Nephron progenitor cell (in vitro differentiated cells): ENCODE measurements at regions not wholly inside any gene's neighbourhood (a gene's known extent, or its start where the extent isn't known, plus 50 kb on each side); places are given as distances from the start of the nearest gene placed in this dataset.

ENCODE experiments used
- DNase-seq: peaks from one replicate; pipeline ENCODE4 v3.0.0; 2021
- H3K27ac Mint-ChIP-seq: 2 replicates; pipeline ENCODE4 v1.8.0; 2021; ENCODE audit warnings: mild to moderate bottlenecking, moderate library complexity, mixed read lengths
- H3K27me3 Mint-ChIP-seq: 2 replicates; pipeline ENCODE4 v1.8.0; 2021; ENCODE audit warnings: mild to moderate bottlenecking, low read depth, mixed read lengths; ENCODE audit not compliant: poor library complexity
- H3K36me3 Mint-ChIP-seq: 2 replicates; pipeline ENCODE4 v1.8.0; 2021; ENCODE audit warnings: low read depth, mixed read lengths
- H3K4me1 Mint-ChIP-seq: 2 replicates; pipeline ENCODE4 v1.8.0; 2021; ENCODE audit warnings: mixed read lengths
- H3K4me3 Mint-ChIP-seq: 2 replicates; pipeline ENCODE4 v1.8.0; 2021; ENCODE audit warnings: mild to moderate bottlenecking, moderate library complexity, mixed read lengths
- H3K9me3 Mint-ChIP-seq: 2 replicates; pipeline ENCODE4 v1.8.0; 2021; ENCODE audit warnings: mild to moderate bottlenecking, moderate library complexity, mixed read lengths
- TF ChIP-seq, protein P1 (sequence below): fragments of 200-600 bp; sonication (generic); IDR thresholded peaks from 2 replicates; pipeline ENCODE4 v1.5.0; 2021; ENCODE audit warnings: antibody characterized with exemption

DNA sequence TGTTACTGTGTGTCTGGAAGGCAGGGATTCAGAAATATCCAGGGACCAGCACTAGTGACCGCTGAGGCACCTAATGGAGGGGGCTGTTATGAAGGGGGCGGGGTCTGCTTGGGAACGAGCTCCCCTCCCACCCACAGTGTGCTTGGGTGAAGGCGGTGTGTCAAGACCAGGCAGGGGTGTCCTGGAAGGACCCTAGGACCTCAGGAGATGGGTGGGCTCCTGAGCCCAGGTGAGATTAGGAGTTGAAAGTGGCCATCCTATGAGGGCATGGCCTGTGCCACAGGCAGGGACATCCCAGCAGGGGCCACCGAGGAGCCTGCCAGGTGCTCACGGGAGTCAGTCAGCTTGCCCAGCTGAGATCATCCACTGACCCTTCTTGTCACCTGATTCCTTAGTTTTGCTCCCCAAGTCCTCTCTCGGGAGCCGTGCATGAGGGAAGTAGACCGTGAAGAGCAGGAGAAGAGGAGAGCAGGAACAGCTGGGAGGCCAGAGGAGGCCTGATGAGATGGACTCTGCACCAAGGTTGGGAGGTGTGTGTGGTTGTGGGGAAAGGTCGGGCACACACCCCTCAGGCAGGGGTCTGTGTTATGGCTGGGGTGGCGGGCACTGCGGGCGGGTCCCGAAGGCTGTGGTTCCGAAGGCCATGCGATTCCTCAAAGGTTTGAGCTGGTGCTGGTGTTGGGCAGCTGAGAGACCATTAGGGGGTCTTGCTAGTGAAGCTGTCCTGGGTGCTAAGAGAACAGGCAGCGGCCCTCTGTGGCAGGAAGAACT, 180.9 kb upstream of the HS6ST1 start:
- no peak overlapping the region for H3K4me3 Mint-ChIP-seq
- peaks cover 13% of the 10 kb centered on the region for H3K27me3 Mint-ChIP-seq
- no peak overlapping the region for H3K27ac Mint-ChIP-seq
- H3K9me3 Mint-ChIP-seq = no peaks in the 10 kb centered on the region
- DNase-seq = no peak
- TF ChIP-seq, protein P1, sequence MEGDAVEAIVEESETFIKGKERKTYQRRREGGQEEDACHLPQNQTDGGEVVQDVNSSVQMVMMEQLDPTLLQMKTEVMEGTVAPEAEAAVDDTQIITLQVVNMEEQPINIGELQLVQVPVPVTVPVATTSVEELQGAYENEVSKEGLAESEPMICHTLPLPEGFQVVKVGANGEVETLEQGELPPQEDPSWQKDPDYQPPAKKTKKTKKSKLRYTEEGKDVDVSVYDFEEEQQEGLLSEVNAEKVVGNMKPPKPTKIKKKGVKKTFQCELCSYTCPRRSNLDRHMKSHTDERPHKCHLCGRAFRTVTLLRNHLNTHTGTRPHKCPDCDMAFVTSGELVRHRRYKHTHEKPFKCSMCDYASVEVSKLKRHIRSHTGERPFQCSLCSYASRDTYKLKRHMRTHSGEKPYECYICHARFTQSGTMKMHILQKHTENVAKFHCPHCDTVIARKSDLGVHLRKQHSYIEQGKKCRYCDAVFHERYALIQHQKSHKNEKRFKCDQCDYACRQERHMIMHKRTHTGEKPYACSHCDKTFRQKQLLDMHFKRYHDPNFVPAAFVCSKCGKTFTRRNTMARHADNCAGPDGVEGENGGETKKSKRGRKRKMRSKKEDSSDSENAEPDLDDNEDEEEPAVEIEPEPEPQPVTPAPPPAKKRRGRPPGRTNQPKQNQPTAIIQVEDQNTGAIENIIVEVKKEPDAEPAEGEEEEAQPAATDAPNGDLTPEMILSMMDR = no peak
- H3K4me1 Mint-ChIP-seq = peaks cover 57% of the 10 kb centered on the region
- no peaks in the 10 kb centered on the region for H3K36me3 Mint-ChIP-seq

DNA sequence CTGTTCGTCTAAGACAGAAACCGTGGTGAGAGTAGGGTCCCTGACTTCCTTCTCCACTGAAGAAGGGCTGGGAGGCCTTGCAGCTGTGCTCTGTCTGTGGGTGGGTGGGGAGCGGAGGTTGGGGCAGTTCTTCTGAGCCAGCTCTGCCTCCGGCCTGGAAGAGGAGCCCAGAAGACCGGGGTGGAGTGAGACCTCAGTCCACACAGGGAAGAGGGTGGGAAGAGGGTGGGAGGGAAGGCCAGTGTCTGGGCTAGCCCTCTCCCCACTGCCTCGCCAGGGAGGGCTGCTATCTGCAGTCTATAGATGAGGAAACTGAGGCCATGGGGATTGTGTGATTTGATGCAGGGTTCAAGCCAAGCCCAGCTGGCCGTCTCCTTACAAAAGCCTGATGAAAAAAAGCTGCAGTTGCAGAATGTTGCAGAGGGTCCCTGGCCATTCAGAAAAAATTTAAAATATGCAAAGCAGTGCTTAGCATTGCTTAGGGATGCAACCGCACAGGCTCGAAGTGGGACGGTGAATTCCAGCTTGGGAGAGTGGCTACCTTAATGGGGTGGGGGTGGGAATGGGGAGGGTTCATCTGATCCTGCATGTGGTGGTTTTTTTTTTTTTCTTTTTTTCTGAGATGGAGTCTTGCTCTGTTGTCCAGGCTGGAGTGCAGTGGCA, 181.6 kb upstream of the HS6ST1 start:
- Mint-ChIP-seq H3K4me3 (no peak overlapping the region), H3K4me1 (peaks cover 59% of the 10 kb centered on the region), H3K27ac (no peak overlapping the region), H3K36me3 (no peaks in the 10 kb centered on the region), H3K27me3 (peaks cover 18% of the 10 kb centered on the region), H3K9me3 (no peaks in the 10 kb centered on the region)
- no peak for DNase-seq
- TF ChIP-seq, protein P1 = no peak

DNA sequence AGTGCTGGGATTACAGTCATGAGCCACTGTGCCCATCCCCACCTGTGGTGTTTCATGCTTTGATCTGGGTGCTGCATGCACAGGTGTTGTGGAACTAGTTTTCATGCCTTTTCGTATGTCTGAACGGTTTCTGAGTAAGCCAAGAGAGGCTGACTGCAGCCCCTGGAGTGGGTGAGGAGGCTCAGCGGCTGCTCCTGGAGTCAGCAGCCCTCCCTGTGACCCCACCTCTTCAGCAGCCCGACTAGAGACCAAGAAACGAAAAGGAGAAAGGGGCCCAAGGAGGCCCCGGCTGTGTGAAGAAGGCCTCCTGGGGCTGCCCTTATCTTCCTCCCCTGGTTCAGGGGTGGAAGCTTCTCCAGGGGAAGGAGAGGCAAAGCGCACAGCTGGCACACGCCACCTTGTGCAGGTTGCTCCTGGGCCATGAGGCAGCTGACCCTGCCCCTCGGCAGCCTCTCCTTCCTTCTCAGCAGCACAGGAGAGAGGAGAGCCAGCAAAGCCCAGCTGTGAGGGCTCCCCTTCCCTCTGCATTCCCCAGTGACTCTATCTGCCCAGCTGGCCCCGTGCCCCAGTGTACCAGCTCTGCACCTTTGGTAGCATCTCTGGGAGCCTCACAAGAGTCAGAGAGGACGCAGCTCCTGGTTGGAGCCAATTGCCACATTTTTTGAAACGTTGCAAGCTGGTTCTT, 182.5 kb upstream of the HS6ST1 start:
- no peak overlapping the region for H3K4me3 Mint-ChIP-seq
- peaks cover 66% of the 10 kb centered on the region for H3K4me1 Mint-ChIP-seq
- H3K27me3 Mint-ChIP-seq = peaks cover 22% of the 10 kb centered on the region

DNA sequence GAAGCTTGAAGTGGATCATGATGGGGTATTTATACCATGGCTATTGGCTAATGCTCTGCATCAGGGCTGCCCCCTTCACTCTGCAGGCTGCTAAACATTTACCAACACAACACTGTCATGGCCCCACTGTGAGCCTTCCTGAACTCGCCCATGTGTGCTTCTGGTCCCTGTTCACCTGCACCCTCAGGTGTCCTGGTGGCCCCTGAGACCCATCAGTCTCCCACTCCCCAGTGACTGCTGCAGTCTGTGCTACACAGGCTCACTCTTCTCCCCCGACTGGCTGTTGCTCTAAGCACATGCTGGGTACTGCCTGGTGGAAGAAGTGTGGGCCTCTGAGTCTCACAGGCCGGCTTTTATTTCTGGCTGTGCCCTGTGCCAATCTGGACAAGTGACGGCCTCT, 183.0 kb upstream of the HS6ST1 start:
- peaks cover 22% of the 10 kb centered on the region for H3K27me3 Mint-ChIP-seq
- TF ChIP-seq, protein P1 = no peak
- H3K9me3 Mint-ChIP-seq = no peaks in the 10 kb centered on the region
- no peaks in the 10 kb centered on the region for H3K36me3 Mint-ChIP-seq
- no peak overlapping the region for H3K27ac Mint-ChIP-seq
- no peak for DNase-seq
- H3K4me1 Mint-ChIP-seq = peaks cover 66% of the 10 kb centered on the region
- H3K4me3 Mint-ChIP-seq = no peak overlapping the region

More for the DNA sequence above, 182.5 kb upstream of the HS6ST1 start:
- Mint-ChIP-seq H3K27ac (no peak overlapping the region), H3K9me3 (no peaks in the 10 kb centered on the region), H3K36me3 (no peaks in the 10 kb centered on the region)
- no peak for DNase-seq
- TF ChIP-seq, protein P1 = no peak

DNA sequence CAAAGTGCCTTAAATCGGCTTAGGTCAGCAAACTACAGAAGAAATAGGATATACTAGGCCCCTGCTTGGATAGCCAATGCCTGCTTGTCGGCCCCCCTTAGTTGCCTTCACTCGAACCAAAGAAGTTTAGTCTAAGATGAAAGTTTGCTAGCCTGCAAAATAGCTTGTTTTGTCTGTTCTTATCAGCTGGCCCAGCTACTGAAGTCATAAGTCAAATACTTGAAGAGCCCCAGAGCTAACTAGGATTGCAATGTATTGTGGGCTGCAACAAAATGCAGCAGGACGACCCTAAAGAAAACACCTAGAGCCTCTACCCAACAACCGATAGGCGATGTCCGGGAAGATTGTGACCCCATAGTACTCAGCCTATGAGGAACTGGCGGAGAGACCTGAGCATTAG, 183.5 kb upstream of the HS6ST1 start:
- H3K9me3 Mint-ChIP-seq = no peaks in the 10 kb centered on the region
- no peak overlapping the region for H3K4me3 Mint-ChIP-seq
- H3K36me3 Mint-ChIP-seq = no peaks in the 10 kb centered on the region
- H3K27me3 Mint-ChIP-seq = peaks cover 23% of the 10 kb centered on the region
- no peak for DNase-seq
- H3K27ac Mint-ChIP-seq = no peak overlapping the region
- H3K4me1 Mint-ChIP-seq = peaks cover 66% of the 10 kb centered on the region
- TF ChIP-seq, protein P1 = no peak
